HEK293 (cell line): ENCODE measurements at regions not wholly inside any gene's neighbourhood (a gene's known extent, or its start where the extent isn't known, plus 50 kb on each side); places are given as distances from the start of the nearest gene placed in this dataset.

ENCODE experiments used
- CTCF ChIA-PET: fragments of 350-600 bp; formaldehyde crosslinking; extraction: SDS; loops from one replicate; lab custom pipeline; 2021; ENCODE audit warnings: antibody characterized with exemption; lab: Yijun Ruan, JAX
- POLR2A ChIA-PET: fragments of 300-600 bp; formaldehyde crosslinking; extraction: SDS; loops from one replicate; lab custom pipeline; 2020; ENCODE audit warnings: antibody characterized with exemption, inconsistent platforms; lab: Yijun Ruan, JAX
- H3K27ac ChIP-seq: fragments of 200-500 bp; sonication (Bioruptor generic); 2 replicates; pipeline ENCODE4 v1.5.1; 2014; ENCODE audit warnings: low read depth, low read length, control low read depth, inconsistent platforms; ENCODE audit errors: extremely low read depth
- H3K36me3 ChIP-seq, 2 experiments: fragments of 200-500 bp in 1 of 2; sonication (Bioruptor generic) in 1 of 2; 1 replicate in 1 of 2; 2 replicates in 1 of 2; pipeline ENCODE4 v1.5.1; 2014 to 2017; ENCODE audit warnings: inconsistent platforms in 2 of 2, low read length in 2 of 2; ENCODE audit not compliant: control insufficient read depth in 2 of 2, insufficient read depth in 1 of 2
- H3K4me1 ChIP-seq: fragments of 200-500 bp; sonication (Bioruptor generic); 2 replicates; pipeline ENCODE4 v1.5.1; 2014; ENCODE audit warnings: mild to moderate bottlenecking, low read length, inconsistent platforms; ENCODE audit not compliant: control insufficient read depth, insufficient read depth
- H3K4me3 ChIP-seq: 2 replicates; pipeline ENCODE4 v1.5.1; 2011; ENCODE audit warnings: low read depth, mild to moderate bottlenecking, control low read depth, low read length, moderate library complexity
- H3K9me3 ChIP-seq: fragments of 200-500 bp; sonication (Bioruptor generic); 2 replicates; pipeline ENCODE4 v1.5.1; 2014; ENCODE audit warnings: low read depth, low read length, inconsistent platforms; ENCODE audit not compliant: control insufficient read depth, insufficient read depth
- GLI2 ChIP-seq: fragments of 450-650 bp; formaldehyde crosslinking; IDR thresholded peaks from 2 replicates; pipeline ENCODE4; 2017; ENCODE audit warnings: missing biosample characterization, missing genetic modification characterization, low read depth, borderline replicate concordance
- GLIS2 ChIP-seq: fragments of 450-650 bp; formaldehyde crosslinking; IDR thresholded peaks from 2 replicates; pipeline ENCODE4 v1.5.1; 2016; ENCODE audit warnings: missing biosample characterization, missing genetic modification characterization
- KLF16 ChIP-seq: fragments of 450-650 bp; formaldehyde crosslinking; IDR thresholded peaks from 2 replicates; pipeline ENCODE4 v1.5.1; 2017; ENCODE audit warnings: missing biosample characterization, missing genetic modification characterization
- ZFP41 ChIP-seq: fragments of 450-650 bp; formaldehyde crosslinking; IDR thresholded peaks from 2 replicates; pipeline ENCODE4 v1.5.1; 2016; ENCODE audit warnings: missing biosample characterization, missing genetic modification characterization, borderline replicate concordance
- ZNF221 ChIP-seq: fragments of 450-650 bp; formaldehyde crosslinking; IDR thresholded peaks from 2 replicates; pipeline ENCODE4 v1.5.1; 2017; ENCODE audit warnings: missing biosample characterization, missing genetic modification characterization, borderline replicate concordance
- ZNF23 ChIP-seq: fragments of 450-650 bp; formaldehyde crosslinking; IDR thresholded peaks from 2 replicates; pipeline ENCODE4 v1.5.1; 2016; ENCODE audit warnings: missing biosample characterization, missing genetic modification characterization, borderline replicate concordance
- ZNF266 ChIP-seq: fragments of 450-650 bp; formaldehyde crosslinking; IDR thresholded peaks from 2 replicates; pipeline ENCODE4 v1.5.1; 2016; ENCODE audit warnings: missing biosample characterization, missing genetic modification characterization, low read depth
- ZNF366 ChIP-seq: fragments of 450-650 bp; formaldehyde crosslinking; conservative IDR thresholded peaks from 2 replicates; pipeline ENCODE4 v1.5.1; 2016; ENCODE audit warnings: missing biosample characterization, missing genetic modification characterization
- ZNF701 ChIP-seq: fragments of 450-650 bp; formaldehyde crosslinking; IDR thresholded peaks from 2 replicates; pipeline ENCODE4 v1.5.1; 2016; ENCODE audit warnings: missing biosample characterization, missing genetic modification characterization
- ZNF843 ChIP-seq: fragments of 450-650 bp; formaldehyde crosslinking; IDR thresholded peaks from 2 replicates; pipeline ENCODE4 v1.5.1; 2016; ENCODE audit warnings: missing biosample characterization, missing genetic modification characterization
- ZSCAN4 ChIP-seq: fragments of 450-650 bp; formaldehyde crosslinking; IDR thresholded peaks from 2 replicates; pipeline ENCODE4 v1.5.1; 2017; ENCODE audit warnings: missing biosample characterization, missing genetic modification characterization
- TF ChIP-seq, protein P1 (sequence below): fragments of 450-650 bp; formaldehyde crosslinking; IDR thresholded peaks from 2 replicates; pipeline ENCODE4 v1.5.1; 2016; ENCODE audit warnings: missing biosample characterization, missing genetic modification characterization
- TF ChIP-seq, protein P2 (sequence below): fragments of 450-650 bp; formaldehyde crosslinking; conservative IDR thresholded peaks from 2 replicates; pipeline ENCODE4 v1.5.1; 2016; ENCODE audit warnings: low read depth, missing biosample characterization, missing genetic modification characterization

DNA sequence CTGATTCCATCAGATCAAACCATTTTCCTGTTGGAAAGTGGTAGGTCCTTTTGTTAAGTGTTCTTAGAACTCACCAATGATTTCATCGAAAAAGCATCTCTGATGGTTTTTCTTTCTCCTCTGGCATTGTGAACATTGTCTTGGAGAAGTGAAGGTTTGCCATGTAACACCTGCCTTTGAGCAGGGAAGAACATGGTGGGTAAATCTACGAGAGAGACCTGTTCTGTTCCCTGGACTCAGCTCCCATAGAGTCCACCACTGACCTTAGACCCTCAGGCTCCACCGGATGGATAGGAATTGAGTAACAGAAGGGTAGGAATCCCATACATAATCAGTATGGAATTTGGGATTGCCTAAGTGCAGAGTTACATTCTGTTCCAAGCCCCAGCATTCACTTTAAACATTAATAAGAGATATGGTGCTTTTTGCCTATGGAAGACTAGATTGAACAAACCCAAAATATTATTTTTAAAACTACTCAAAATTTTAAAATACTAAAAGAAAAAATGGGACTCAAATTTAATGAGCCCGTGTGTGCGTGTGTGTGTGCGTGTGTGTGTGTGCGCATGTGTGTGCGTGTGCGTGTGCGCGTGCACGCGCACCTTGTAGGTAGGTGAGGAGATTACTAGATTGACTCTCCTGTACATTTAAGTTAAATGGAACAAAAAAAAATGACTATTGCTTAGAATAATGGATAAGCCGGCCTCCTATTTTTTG is 92.0 kb downstream of the C9orf152 start:
- no peaks in the 10 kb centered on the region for H3K9me3 ChIP-seq
- H3K4me3 ChIP-seq = no peak overlapping the region
- no peaks in the 10 kb centered on the region for H3K4me1 ChIP-seq
- POLR2A ChIA-PET = no interaction called here
- H3K27ac ChIP-seq = no peak overlapping the region
- CTCF ChIA-PET = interaction anchor here (0.6 to 0.7 kb wide), 2 partner anchors 38 to 411 kb away, joined by 3 to 4 read pairs; no protein-coding TSS in a partner anchor
- H3K36me3 ChIP-seq = no peaks in the 10 kb centered on the region
- TF ChIP-seq ZSCAN4 (tag by site-specific recombination) (peak; percentile 53), KLF16 (tag by site-specific recombination) (no peak)

- ChIA-PET CTCF (interaction anchor here (0.6 kb wide), 2 partner anchors 37 to 55 kb away, joined by 3 to 4 read pairs; no protein-coding TSS in a partner anchor), POLR2A (no interaction called here)
- H3K4me3 ChIP-seq = no peak overlapping the region
- H3K36me3 ChIP-seq = no peaks in the 10 kb centered on the region
- TF ChIP-seq ZNF23 (tag by site-specific recombination) (no peak), KLF16 (tag by site-specific recombination) (no peak), ZNF843 (no peak), ZNF701 (tag by site-specific recombination) (no peak), GLIS2 (tag by site-specific recombination) (no peak), ZNF221 (tag by site-specific recombination) (no peak), ZFP41 (no peak), ZNF266 (tag by site-specific recombination) (no peak), GLI2 (no peak), ZNF366 (tag by site-specific recombination) (no peak)
- TF ChIP-seq, protein P1, sequence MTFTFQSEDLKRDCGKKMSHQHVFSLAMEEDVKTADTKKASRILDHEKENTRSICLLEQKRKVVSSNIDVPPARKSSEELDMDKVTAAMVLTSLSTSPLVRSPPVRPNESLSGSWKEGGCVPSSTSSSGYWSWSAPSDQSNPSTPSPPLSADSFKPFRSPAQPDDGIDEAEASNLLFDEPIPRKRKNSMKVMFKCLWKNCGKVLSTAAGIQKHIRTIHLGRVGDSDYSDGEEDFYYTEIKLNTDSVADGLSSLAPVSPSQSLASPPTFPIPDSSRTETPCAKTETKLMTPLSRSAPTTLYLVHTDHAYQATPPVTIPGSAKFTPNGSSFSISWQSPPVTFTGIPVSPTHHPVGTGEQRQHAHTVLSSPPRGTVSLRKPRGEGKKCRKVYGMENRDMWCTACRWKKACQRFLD (tag by site-specific recombination) = no peak
- H3K27ac ChIP-seq = no peak overlapping the region
- no peaks in the 10 kb centered on the region for H3K4me1 ChIP-seq
- H3K9me3 ChIP-seq = no peaks in the 10 kb centered on the region
Measured at GRCh38 chr9:110116543-110116885, 91.4 kb downstream of the C9orf152 start.

- no peaks in the 10 kb centered on the region for H3K9me3 ChIP-seq
- TF ChIP-seq, protein P2, sequence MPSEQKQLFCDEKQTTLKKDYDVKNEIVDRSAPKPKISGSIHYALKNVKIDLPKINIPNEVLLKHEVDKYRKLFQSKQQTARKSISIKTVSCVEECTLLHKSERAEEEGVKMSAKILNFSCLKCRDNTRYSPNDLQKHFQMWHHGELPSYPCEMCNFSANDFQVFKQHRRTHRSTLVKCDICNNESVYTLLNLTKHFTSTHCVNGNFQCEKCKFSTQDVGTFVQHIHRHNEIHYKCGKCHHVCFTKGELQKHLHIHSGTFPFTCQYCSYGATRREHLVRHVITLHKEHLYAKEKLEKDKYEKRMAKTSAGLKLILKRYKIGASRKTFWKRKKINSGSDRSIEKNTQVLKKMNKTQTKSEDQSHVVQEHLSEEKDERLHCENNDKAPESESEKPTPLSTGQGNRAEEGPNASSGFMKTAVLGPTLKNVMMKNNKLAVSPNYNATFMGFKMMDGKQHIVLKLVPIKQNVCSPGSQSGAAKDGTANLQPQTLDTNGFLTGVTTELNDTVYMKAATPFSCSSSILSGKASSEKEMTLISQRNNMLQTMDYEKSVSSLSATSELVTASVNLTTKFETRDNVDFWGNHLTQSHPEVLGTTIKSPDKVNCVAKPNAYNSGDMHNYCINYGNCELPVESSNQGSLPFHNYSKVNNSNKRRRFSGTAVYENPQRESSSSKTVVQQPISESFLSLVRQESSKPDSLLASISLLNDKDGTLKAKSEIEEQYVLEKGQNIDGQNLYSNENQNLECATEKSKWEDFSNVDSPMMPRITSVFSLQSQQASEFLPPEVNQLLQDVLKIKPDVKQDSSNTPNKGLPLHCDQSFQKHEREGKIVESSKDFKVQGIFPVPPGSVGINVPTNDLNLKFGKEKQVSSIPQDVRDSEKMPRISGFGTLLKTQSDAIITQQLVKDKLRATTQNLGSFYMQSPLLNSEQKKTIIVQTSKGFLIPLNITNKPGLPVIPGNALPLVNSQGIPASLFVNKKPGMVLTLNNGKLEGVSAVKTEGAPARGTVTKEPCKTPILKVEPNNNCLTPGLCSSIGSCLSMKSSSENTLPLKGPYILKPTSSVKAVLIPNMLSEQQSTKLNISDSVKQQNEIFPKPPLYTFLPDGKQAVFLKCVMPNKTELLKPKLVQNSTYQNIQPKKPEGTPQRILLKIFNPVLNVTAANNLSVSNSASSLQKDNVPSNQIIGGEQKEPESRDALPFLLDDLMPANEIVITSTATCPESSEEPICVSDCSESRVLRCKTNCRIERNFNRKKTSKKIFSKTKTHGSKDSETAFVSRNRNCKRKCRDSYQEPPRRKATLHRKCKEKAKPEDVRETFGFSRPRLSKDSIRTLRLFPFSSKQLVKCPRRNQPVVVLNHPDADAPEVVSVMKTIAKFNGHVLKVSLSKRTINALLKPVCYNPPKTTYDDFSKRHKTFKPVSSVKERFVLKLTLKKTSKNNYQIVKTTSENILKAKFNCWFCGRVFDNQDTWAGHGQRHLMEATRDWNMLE = no peak
- TF ChIP-seq, all 188 proteins: peak for 0
- CTCF ChIA-PET = no interaction called here
- Histone ChIP-seq H3K27ac (no peak overlapping the region), H3K4me1 (no peaks in the 10 kb centered on the region), H3K36me3 (no peaks in the 10 kb centered on the region), H3K4me3 (no peak overlapping the region)
- POLR2A ChIA-PET = no interaction called here
Measured at GRCh38 chr9:110121170-110121569, 86.8 kb downstream of the C9orf152 start.
